ENCODE measurements at regions not wholly inside any gene's neighbourhood (a gene's known extent, or its start where the extent isn't known, plus 50 kb on each side); places are given as distances from the start of the nearest gene placed in this dataset.

- no peak for TF ChIP-seq CTCF (conservative IDR thresholded peaks at IDR 0.05; ENCODE audit: low read depth in 2 of 2)
- no peak for TF ChIP-seq REST (IDR thresholded peaks at IDR 0.05; ENCODE audit: unreplicated experiment)
- TF ChIP-seq JUNB (IDR thresholded peaks at IDR 0.05; ENCODE audit: unreplicated experiment): no peak
- no peak for TF ChIP-seq EZH2phosphoT487 (IDR thresholded peaks at IDR 0.05; ENCODE audit: unreplicated experiment)
- no peak for TF ChIP-seq POLR2AphosphoS5 (IDR thresholded peaks at IDR 0.05; ENCODE audit: low read depth)
- no peak for TF ChIP-seq EZH2 (IDR thresholded peaks at IDR 0.05; ENCODE audit: low read depth, unreplicated experiment)
- TF ChIP-seq CREB1 (CRISPR knock-in tag; IDR thresholded peaks at IDR 0.05; ENCODE audit: low read depth): no peak
- TF ChIP-seq ETS1 (IDR thresholded peaks at IDR 0.05): no peak
- TF ChIP-seq STAT1 (IDR thresholded peaks at IDR 0.05; ENCODE audit: unreplicated experiment): no peak
- TF ChIP-seq ZNF331 (CRISPR knock-in tag; IDR thresholded peaks at IDR 0.05; ENCODE audit: low read depth): no peak
- no peak for TF ChIP-seq ZNF462 (CRISPR knock-in tag; IDR thresholded peaks at IDR 0.05)
These were observed 62.6 kb upstream of the NEDD4L start for GRCh38 chr18:57981308-57982028.
